ENCODE measurements at regions not wholly inside any gene's neighbourhood (a gene's known extent, or its start where the extent isn't known, plus 50 kb on each side); places are given as distances from the start of the nearest gene placed in this dataset.

GRCh38 chr1:207240325-207241101, 81.0 kb upstream of the CD55 start:
- no peak for TF ChIP-seq CTCF (IDR thresholded peaks at IDR 0.05)
- no peak for TF ChIP-seq POLR2A (IDR thresholded peaks at IDR 0.05)

Data from breast epithelium (tissue), 3 donors.